Fibroblast of lung (primary cell): ENCODE measurements at regions not wholly inside any gene's neighbourhood (a gene's known extent, or its start where the extent isn't known, plus 50 kb on each side); places are given as distances from the start of the nearest gene placed in this dataset.
A peak's percentile ranks its signal among the peaks of the same experiment; 100 is the strongest.

Experiments used
- DNase-seq, 2 donors: peaks; one replicate each; pipeline versions ENCODE4 v3.0.0 to v3.0.0-alpha.2; 2010; ENCODE audit warnings: low read depth in 2 of 2
- H2AFZ ChIP-seq: 2 replicates; pipeline ENCODE4 v1.5.1; 2012; ENCODE audit warnings: low read length, control low read depth, inconsistent platforms
- H3K27ac ChIP-seq: 2 replicates; pipeline ENCODE4 v1.5.1; 2011; ENCODE audit warnings: low read length, control low read depth; ENCODE audit not compliant: insufficient read depth
- H3K27me3 ChIP-seq: 2 replicates; pipeline ENCODE4 v1.5.1; 2011; ENCODE audit warnings: mild to moderate bottlenecking, low read length; ENCODE audit not compliant: control insufficient read depth, insufficient read depth
- H3K36me3 ChIP-seq: 2 replicates; pipeline ENCODE4 v1.5.1; 2011; ENCODE audit warnings: low read length; ENCODE audit not compliant: control insufficient read depth, insufficient read depth
- H3K4me1 ChIP-seq: 2 replicates; pipeline ENCODE4 v1.5.1; 2011; ENCODE audit warnings: low read length; ENCODE audit not compliant: control insufficient read depth, insufficient read depth; ENCODE audit errors: extremely low read depth
- H3K4me2 ChIP-seq: 2 replicates; pipeline ENCODE4 v1.5.1; 2011; ENCODE audit warnings: low read length, control low read depth; ENCODE audit not compliant: insufficient read depth; ENCODE audit errors: extremely low read depth
- H3K4me3 ChIP-seq, 4 experiments: fragments of 200-600 bp in 1 of 4; sonication (generic) in 1 of 4; replicated peaks in 1 of 4; 2 replicates each; pipeline ENCODE4 v1.5.1; 2011 to 2016; ENCODE audit warnings: low read length in 4 of 4, low read depth in 3 of 4, mild to moderate bottlenecking in 3 of 4, control low read depth in 2 of 4, inconsistent platforms in 1 of 4, mixed read lengths in 1 of 4; ENCODE audit not compliant: insufficient read depth in 1 of 4; ENCODE audit errors: control extremely low read depth in 1 of 4
- H3K79me2 ChIP-seq: 2 replicates; pipeline ENCODE4 v1.5.1; 2012; ENCODE audit warnings: mild to moderate bottlenecking, low read length, inconsistent platforms; ENCODE audit not compliant: control insufficient read depth, insufficient read depth
- H3K9ac ChIP-seq: 2 replicates; pipeline ENCODE4 v1.5.1; 2011; ENCODE audit warnings: mild to moderate bottlenecking, low read length, control low read depth; ENCODE audit not compliant: insufficient read depth
- H3K9me3 ChIP-seq: 2 replicates; pipeline ENCODE4 v1.5.1; 2012; ENCODE audit warnings: low read depth, low read length; ENCODE audit not compliant: control insufficient read depth, insufficient read depth
- H4K20me1 ChIP-seq: 2 replicates; pipeline ENCODE4 v1.5.1; 2011; ENCODE audit warnings: low read length; ENCODE audit not compliant: control insufficient read depth, insufficient read depth; ENCODE audit errors: extremely low read depth
- EZH2 ChIP-seq: IDR thresholded peaks from 2 replicates; pipeline ENCODE4 v1.5.1; 2012; ENCODE audit warnings: low read length, control low read depth, mild to moderate bottlenecking; ENCODE audit errors: missing control alignments
- TF ChIP-seq, protein P1 (sequence below), 2 donors: IDR thresholded peaks in 1 of 2; conservative IDR thresholded peaks in 1 of 2; 1 replicate in 1 of 2; 2 replicates in 1 of 2; pipeline ENCODE4 v1.5.1; 2011 to 2012; ENCODE audit warnings: low read length in 2 of 2, control low read depth in 1 of 2, inconsistent platforms in 1 of 2, low read depth in 1 of 2, mild to moderate bottlenecking in 1 of 2

DNA sequence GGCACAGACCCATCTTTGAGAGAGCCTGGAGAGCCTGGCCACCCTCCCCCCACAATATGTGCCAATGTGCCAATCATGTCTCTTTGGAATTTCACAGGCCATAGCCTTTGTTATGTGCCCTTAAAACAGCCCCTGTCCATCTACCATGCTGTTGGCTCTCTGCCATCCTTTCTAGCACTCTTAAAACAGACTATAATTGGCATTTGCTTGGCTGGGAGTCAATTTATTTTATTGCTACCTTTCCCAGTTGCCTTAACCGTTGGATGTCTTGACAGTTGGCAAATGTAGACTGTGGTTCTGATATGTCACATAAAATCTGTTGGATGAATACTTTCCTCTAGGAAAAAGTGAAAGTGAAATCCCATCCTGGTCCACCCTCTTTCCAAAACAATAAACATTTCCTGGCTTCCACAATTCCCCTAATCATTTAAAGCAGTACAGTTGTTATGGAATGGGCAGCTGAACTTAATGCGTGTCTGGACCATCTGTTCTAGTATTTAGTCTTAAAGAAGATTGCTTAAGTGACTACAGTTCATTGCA lies 394.0 kb downstream of the KCNJ2 start:
- Histone ChIP-seq H3K9ac (no peak overlapping the region), H3K4me1 (no peaks in the 10 kb centered on the region), H3K27me3 (no peaks in the 10 kb centered on the region), H3K4me2 (no peak overlapping the region), H3K9me3 (no peaks in the 10 kb centered on the region), H3K4me3 (no peak overlapping the region), H3K79me2 (no peaks in the 10 kb centered on the region), H4K20me1 (no peaks in the 10 kb centered on the region), H3K27ac (no peak overlapping the region), H2AFZ (no peak overlapping the region), H3K36me3 (no peaks in the 10 kb centered on the region)
- DNase-seq: peak; percentile 24 to 90
- TF ChIP-seq, protein P1, sequence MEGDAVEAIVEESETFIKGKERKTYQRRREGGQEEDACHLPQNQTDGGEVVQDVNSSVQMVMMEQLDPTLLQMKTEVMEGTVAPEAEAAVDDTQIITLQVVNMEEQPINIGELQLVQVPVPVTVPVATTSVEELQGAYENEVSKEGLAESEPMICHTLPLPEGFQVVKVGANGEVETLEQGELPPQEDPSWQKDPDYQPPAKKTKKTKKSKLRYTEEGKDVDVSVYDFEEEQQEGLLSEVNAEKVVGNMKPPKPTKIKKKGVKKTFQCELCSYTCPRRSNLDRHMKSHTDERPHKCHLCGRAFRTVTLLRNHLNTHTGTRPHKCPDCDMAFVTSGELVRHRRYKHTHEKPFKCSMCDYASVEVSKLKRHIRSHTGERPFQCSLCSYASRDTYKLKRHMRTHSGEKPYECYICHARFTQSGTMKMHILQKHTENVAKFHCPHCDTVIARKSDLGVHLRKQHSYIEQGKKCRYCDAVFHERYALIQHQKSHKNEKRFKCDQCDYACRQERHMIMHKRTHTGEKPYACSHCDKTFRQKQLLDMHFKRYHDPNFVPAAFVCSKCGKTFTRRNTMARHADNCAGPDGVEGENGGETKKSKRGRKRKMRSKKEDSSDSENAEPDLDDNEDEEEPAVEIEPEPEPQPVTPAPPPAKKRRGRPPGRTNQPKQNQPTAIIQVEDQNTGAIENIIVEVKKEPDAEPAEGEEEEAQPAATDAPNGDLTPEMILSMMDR (conservative IDR thresholded peaks at IDR 0.05 in 1 of 2, IDR thresholded peaks at IDR 0.05 in 1 of 2; ENCODE audit: low read depth in 1 of 2, low read length in 2 of 2): no peak
- TF ChIP-seq EZH2: no peak

DNA sequence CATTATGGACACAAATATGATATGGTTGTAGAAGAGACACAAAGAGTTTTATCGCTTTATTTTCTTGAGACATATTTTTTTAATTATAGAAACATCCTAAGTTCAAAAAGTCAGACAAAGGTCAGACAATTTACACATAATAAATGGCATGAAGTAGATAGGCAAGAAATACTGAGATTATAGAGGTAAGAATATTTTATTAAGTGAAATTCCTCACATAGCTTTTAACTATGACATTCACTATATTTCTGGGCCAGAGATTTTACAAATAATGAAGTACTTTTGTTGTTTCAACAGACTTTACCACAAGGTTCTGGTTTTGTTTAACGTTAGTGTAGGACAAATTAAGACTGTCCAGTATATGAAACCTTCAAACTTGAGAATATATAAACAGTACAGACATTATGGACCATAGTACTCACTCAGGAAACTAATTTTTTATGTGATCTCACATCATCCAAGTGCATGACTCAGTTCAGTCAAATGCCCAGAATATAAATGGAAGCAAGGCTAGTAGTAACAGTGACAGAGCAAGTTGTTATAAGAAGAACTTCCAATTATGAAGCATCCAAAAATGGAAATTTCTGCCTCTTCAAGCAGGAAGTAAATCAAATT lies 394.8 kb downstream of the KCNJ2 start:
- no peak overlapping the region for H2AFZ ChIP-seq
- H3K79me2 ChIP-seq: no peaks in the 10 kb centered on the region
- H3K27ac ChIP-seq: no peak overlapping the region
- no peaks in the 10 kb centered on the region for H3K9me3 ChIP-seq
- H3K27me3 ChIP-seq: no peaks in the 10 kb centered on the region
- no peak overlapping the region for H3K4me3 ChIP-seq
- no peaks in the 10 kb centered on the region for H3K4me1 ChIP-seq
- no peaks in the 10 kb centered on the region for H3K36me3 ChIP-seq
- no peak overlapping the region for H3K4me2 ChIP-seq
- TF ChIP-seq EZH2: no peak
- TF ChIP-seq, protein P1 (conservative IDR thresholded peaks at IDR 0.05 in 1 of 2, IDR thresholded peaks at IDR 0.05 in 1 of 2; ENCODE audit: low read depth in 1 of 2, low read length in 2 of 2): no peak
- H3K9ac ChIP-seq: no peak overlapping the region
- no peaks in the 10 kb centered on the region for H4K20me1 ChIP-seq
- peak; percentile 55 to 68 for DNase-seq

DNA sequence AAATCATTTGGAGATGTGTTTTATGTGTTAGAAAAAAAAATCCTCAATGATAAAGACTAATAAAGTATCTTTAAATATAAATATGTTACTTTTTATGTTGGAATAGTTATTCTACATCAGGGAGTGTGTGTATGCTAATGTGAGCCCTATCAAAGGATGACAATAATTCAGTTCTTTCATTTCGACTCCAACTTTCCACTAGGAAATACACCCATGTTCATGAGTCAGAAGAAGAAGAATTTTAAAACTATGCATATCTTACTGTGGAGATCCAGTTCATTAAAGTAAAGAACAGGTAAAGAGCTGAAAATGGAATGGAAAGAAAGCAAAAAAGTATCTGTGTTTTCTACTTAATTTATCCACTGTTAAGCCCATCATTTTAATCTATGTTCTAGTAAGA lies 399.8 kb downstream of the KCNJ2 start:
- H3K9ac ChIP-seq: no peak overlapping the region
- no peaks in the 10 kb centered on the region for H3K36me3 ChIP-seq
- no peak overlapping the region for H3K4me2 ChIP-seq
- H3K27me3 ChIP-seq: no peaks in the 10 kb centered on the region
- no peaks in the 10 kb centered on the region for H3K9me3 ChIP-seq
- DNase-seq: peak in 1 of 2 donors; percentile 39
- H3K79me2 ChIP-seq: no peaks in the 10 kb centered on the region
- no peaks in the 10 kb centered on the region for H3K4me1 ChIP-seq
- no peak overlapping the region for H2AFZ ChIP-seq
- no peak overlapping the region for H3K4me3 ChIP-seq
- H4K20me1 ChIP-seq: no peaks in the 10 kb centered on the region
- H3K27ac ChIP-seq: no peak overlapping the region
- TF ChIP-seq, protein P1 (conservative IDR thresholded peaks at IDR 0.05 in 1 of 2, IDR thresholded peaks at IDR 0.05 in 1 of 2; ENCODE audit: low read depth in 1 of 2, low read length in 2 of 2): no peak
- no peak for TF ChIP-seq EZH2
